ENCODE measurements at regions not wholly inside any gene's neighbourhood (a gene's known extent, or its start where the extent isn't known, plus 50 kb on each side); places are given as distances from the start of the nearest gene placed in this dataset.

GRCh38 chr1:112776688-112777087 is 61.6 kb upstream of the PPM1J start:
- no peak for TF ChIP-seq TAF1 (IDR thresholded peaks at IDR 0.05; ENCODE audit: borderline replicate concordance, insufficient read depth, low read length)
- no peak for TF ChIP-seq REST (IDR thresholded peaks at IDR 0.05; ENCODE audit: insufficient read depth in 1 of 2, low read depth in 2 of 2, low read length in 2 of 2)
- no peak for TF ChIP-seq FOXP2 (optimal IDR thresholded peaks at IDR 0.05; ENCODE audit: borderline replicate concordance, extremely low read depth, extremely low read length, insufficient read depth)
- TF ChIP-seq POLR2AphosphoS5 (IDR thresholded peaks at IDR 0.05; ENCODE audit: low read depth, low read length): no peak
- TF ChIP-seq SIN3A (IDR thresholded peaks at IDR 0.05; ENCODE audit: borderline replicate concordance, insufficient read depth, low read length): no peak
